ENCODE measurements at regions not wholly inside any gene's neighbourhood (a gene's known extent, or its start where the extent isn't known, plus 50 kb on each side); places are given as distances from the start of the nearest gene placed in this dataset.
"Not testable (repeated sequence)": the region's sequence is repeated elsewhere in the genome, so short reads cannot be mapped to it uniquely, and the experiment has no call there.

DNA sequence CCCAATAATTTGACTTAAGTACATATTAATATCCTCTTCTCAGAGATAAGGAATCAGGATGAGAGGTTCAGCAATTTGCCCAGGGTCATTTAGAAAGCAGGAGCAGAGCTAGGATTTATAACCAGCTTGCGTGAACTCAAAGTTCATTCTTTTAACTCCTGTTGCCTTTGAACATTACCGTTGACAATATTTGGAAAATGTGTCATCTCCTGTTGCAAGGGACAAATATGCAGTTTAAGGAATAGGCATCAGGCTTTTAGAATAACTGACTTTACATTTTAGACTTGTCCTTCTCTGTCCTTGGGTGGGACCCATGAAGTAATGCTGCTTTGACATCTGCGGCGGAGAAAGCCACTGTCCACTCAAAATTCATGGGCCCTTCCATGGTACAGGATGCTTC, 252.2 kb upstream of the RGMA start:
- ChIA-PET POLR2A (no interaction called here), CTCF (no interaction called here)
- TF ChIP-seq, protein P1, sequence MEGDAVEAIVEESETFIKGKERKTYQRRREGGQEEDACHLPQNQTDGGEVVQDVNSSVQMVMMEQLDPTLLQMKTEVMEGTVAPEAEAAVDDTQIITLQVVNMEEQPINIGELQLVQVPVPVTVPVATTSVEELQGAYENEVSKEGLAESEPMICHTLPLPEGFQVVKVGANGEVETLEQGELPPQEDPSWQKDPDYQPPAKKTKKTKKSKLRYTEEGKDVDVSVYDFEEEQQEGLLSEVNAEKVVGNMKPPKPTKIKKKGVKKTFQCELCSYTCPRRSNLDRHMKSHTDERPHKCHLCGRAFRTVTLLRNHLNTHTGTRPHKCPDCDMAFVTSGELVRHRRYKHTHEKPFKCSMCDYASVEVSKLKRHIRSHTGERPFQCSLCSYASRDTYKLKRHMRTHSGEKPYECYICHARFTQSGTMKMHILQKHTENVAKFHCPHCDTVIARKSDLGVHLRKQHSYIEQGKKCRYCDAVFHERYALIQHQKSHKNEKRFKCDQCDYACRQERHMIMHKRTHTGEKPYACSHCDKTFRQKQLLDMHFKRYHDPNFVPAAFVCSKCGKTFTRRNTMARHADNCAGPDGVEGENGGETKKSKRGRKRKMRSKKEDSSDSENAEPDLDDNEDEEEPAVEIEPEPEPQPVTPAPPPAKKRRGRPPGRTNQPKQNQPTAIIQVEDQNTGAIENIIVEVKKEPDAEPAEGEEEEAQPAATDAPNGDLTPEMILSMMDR (IDR thresholded peaks at IDR 0.05; ENCODE audit: low read depth, low read length), result no peak
- H3K9me3 ChIP-seq (ENCODE audit: control insufficient read depth, insufficient read depth, low read length), result peaks cover 31% of the 10 kb centered on the region
- no peak overlapping the region for H3K4me3 ChIP-seq (ENCODE audit: low read depth, low read length)
- no peak overlapping the region for H3K27ac ChIP-seq (ENCODE audit: low read depth, low read length)
- no peak for DNase-seq (ENCODE audit: low read depth, low spot score)
- H3K27me3 ChIP-seq (ENCODE audit: control insufficient read depth, insufficient read depth, low read length), result no peaks in the 10 kb centered on the region

DNA sequence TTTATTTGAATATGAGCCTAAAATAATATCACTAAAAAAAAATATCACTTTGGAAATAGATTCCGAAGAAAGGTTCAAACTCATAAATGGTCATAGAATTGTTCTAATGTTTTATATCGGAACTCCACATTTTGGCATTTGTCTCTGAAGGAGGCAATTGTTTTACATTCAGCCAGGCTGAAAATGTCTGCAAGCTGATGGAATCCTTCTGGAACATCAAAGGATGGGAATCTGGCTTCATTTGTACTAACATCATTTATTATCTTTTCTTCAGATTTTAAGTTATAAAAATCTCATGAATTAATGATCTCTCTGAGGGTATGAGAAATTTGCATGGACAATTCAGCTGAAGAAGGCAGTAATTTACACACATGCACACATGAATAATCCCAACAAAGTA, 251.4 kb upstream of the RGMA start:
- Histone ChIP-seq H3K4me3 (ENCODE audit: low read depth, low read length) (no peak overlapping the region), H3K9me3 (ENCODE audit: control insufficient read depth, insufficient read depth, low read length) (peaks cover 31% of the 10 kb centered on the region), H3K27me3 (ENCODE audit: control insufficient read depth, insufficient read depth, low read length) (no peaks in the 10 kb centered on the region), H3K27ac (ENCODE audit: low read depth, low read length) (no peak overlapping the region)
- POLR2A ChIA-PET, result no interaction called here
- no peak for DNase-seq (ENCODE audit: low read depth, low spot score)
- CTCF ChIA-PET, result no interaction called here
- TF ChIP-seq, protein P1 (IDR thresholded peaks at IDR 0.05; ENCODE audit: low read depth, low read length), result no peak

DNA sequence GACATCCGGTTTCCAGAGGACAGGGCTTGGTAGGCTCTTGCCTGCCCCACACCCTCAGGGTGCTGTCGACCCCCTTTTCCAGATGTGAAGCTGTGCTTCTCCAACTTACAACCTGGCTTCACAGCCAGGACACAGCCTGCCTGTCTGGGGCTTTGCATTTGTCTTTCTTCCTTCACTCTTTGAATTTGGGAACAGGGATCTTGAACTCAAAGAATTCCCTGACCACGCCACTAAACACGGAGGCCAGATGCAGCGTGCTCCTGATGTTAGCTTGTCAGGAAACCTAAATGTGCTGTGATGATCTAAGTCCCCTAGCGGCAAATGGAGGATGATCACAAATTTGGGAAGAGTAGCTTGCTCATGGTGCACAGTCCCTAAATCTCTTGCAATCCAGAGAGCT, 244.8 kb upstream of the RGMA start:
- ChIA-PET POLR2A (no interaction called here), CTCF (no interaction called here)
- TF ChIP-seq, protein P1 (IDR thresholded peaks at IDR 0.05; ENCODE audit: low read depth, low read length), result no peak
- no peaks in the 10 kb centered on the region for H3K27me3 ChIP-seq (ENCODE audit: control insufficient read depth, insufficient read depth, low read length)
- no peak overlapping the region for H3K4me3 ChIP-seq (ENCODE audit: low read depth, low read length)
- H3K27ac ChIP-seq (ENCODE audit: low read depth, low read length), result no peak overlapping the region
- peaks cover 22% of the 10 kb centered on the region for H3K9me3 ChIP-seq (ENCODE audit: control insufficient read depth, insufficient read depth, low read length)
- no peak for DNase-seq (ENCODE audit: low read depth, low spot score)

DNA sequence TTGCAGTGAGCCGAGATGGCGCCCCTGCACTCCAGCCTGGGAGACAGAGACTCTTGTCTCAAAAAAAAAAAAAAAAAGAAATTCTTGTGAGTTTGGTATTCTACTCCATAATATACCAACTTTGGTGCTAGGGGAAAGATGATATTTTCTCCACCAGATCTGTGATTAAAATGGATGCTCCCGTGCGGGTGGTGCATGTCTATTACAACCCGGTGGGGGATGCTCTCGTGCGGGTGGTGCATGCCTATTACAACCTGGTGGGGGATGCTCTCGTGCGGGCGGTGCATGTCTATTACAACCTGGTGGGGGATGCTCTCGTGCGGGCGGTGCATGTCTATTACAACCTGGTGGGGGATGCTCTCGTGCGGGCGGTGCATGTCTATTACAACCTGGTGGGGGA, 244.1 kb upstream of the RGMA start:
- POLR2A ChIA-PET; H3K4me3 ChIP-seq (ENCODE audit: low read depth, low read length); H3K27me3 ChIP-seq (ENCODE audit: control insufficient read depth, insufficient read depth, low read length); H3K27ac ChIP-seq (ENCODE audit: low read depth, low read length); DNase-seq (ENCODE audit: low read depth, low spot score); CTCF ChIA-PET: not testable (repeated sequence)
- peaks cover 19% of the 10 kb centered on the region for H3K9me3 ChIP-seq (ENCODE audit: control insufficient read depth, insufficient read depth, low read length)

DNA sequence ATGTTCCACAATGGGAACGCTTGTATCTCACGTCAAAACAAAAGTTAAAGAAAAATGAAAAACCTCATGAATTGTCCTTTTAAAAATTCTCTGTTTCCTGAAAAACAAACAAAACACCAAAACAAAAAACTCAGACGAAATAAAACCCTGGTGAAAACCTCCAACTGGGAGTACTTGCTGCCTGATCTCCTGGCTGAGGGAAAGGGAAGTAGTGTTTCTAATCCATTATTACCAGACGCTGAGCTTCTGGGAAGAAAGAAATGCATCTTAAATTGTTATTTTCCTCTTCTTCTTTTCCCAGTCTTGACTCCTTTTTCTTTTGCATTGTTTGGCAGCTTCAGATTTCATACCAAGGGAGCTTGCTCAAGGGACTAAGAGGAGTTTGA, 243.2 kb upstream of the RGMA start:
- CTCF ChIA-PET, result interaction anchor here (1.4 kb wide), 1 partner anchor 302 kb away, joined by 6 read pairs; no protein-coding TSS in a partner anchor
- POLR2A ChIA-PET, result no interaction called here
- no peaks in the 10 kb centered on the region for H3K27me3 ChIP-seq (ENCODE audit: control insufficient read depth, insufficient read depth, low read length)

More for the DNA sequence above, 243.2 kb upstream of the RGMA start:
- no peak overlapping the region for H3K27ac ChIP-seq (ENCODE audit: low read depth, low read length)
- H3K9me3 ChIP-seq (ENCODE audit: control insufficient read depth, insufficient read depth, low read length), result peaks cover 15% of the 10 kb centered on the region
- H3K4me3 ChIP-seq (ENCODE audit: low read depth, low read length), result no peak overlapping the region
- DNase-seq (ENCODE audit: low read depth, low spot score), result no peak
- TF ChIP-seq, protein P1 (IDR thresholded peaks at IDR 0.05; ENCODE audit: low read depth, low read length), result no peak

Measured in AG04450 (cell line).